Motor neuron (in vitro differentiated cells): ENCODE measurements at regions not wholly inside any gene's neighbourhood (a gene's known extent, or its start where the extent isn't known, plus 50 kb on each side); places are given as distances from the start of the nearest gene placed in this dataset.
A peak's percentile ranks its signal among the peaks of the same experiment; 100 is the strongest.

ENCODE experiments used
- ATAC-seq, 8 experiments: fragments of 200-7000 bp; cut with Tn5 transposase; replicated peaks in 6 of 8; 2 replicates each; pipeline ENCODE4 v1.8.0; 2021; ENCODE audit warnings: mild to moderate bottlenecking in 8 of 8, moderate library complexity in 8 of 8
- H3K27ac ChIP-seq, 2 donors: fragments of 250-450 bp; sonication (Bioruptor Pico); 2 replicates each; pipeline ENCODE4 v1.9.0; 2021; ENCODE audit warnings: antibody characterized with exemption in 2 of 2, mild to moderate bottlenecking in 2 of 2, moderate library complexity in 1 of 2
- H3K4me1 ChIP-seq, 2 donors: fragments of 250-450 bp; sonication (Bioruptor Pico); replicated peaks in 1 of 2; 2 replicates each; pipeline ENCODE4 v1.6.1; 2021; ENCODE audit warnings: antibody characterized with exemption in 2 of 2, mild to moderate bottlenecking in 2 of 2, moderate library complexity in 1 of 2
- H3K4me3 ChIP-seq, 5 donors: fragments of 250-450 bp; sonication (Bioruptor Pico); 2 replicates each; pipeline ENCODE4 v1.9.0; 2021; ENCODE audit warnings: antibody characterized with exemption in 5 of 5, mild to moderate bottlenecking in 5 of 5, moderate library complexity in 4 of 5
- WGBS, 10 experiments: fragments of 450-650 bp; shearing (Covaris generic); methylation state at CpG; one replicate each; pipeline ENCODE4 v1.0.0; 2022; 5-methylcytosine and 5-hydroxymethylcytosine counted together
- in situ Hi-C, 9 experiments: fragments of 400-800 bp; cut with MboI; loops; one replicate each; pipeline ENCODE4 v1.15.0; 2021; ENCODE audit warnings: low sequenced_read_pairs in 9 of 9, low pct_unique_long_range_greater_than_20kb in 2 of 9; ENCODE audit not compliant: unreplicated experiment in 9 of 9

- peaks cover 0 to 9% of the 10 kb centered on the region in 2 donors for H3K4me1 ChIP-seq
- 13 to 100% (median 89%) methylated on average over 2 to 10 of the region's 13 CpGs; no CpG with 5 or more reads in 1 of the 10 experiments for WGBS, 10 experiments
- H3K4me3 ChIP-seq = no peak overlapping the region
- H3K27ac ChIP-seq = no peak overlapping the region
- peak in 1 of 8 experiments; percentile 27 for ATAC-seq
- in situ Hi-C loops = no loop called here
These were observed 134.8 kb upstream of the NCK2 start for GRCh38 chr2:105609746-105610402.

- Histone ChIP-seq H3K27ac (no peak overlapping the region), H3K4me3 (no peak overlapping the region), H3K4me1 (peaks cover 0 to 9% of the 10 kb centered on the region in 2 donors)
- in situ Hi-C loops = no loop called here
- ATAC-seq = peak in 1 of 8 experiments; percentile 42
- 0 to 100% (median 80%) methylated on average over 1 to 4 of the region's 4 CpGs; no CpG with 5 or more reads in 3 of the 10 experiments for WGBS, 10 experiments
These were observed 136.7 kb upstream of the NCK2 start for GRCh38 chr2:105607920-105608504.

GRCh38 chr2:105606081-105606480 is 138.6 kb upstream of the NCK2 start:
- in situ Hi-C loops = no loop called here
- ATAC-seq = no peak
- 51 to 100% (median 80%) methylated on average over 1 to 3 of the region's 3 CpGs; no CpG with 5 or more reads in 4 of the 10 experiments for WGBS, 10 experiments
- Histone ChIP-seq H3K27ac (no peak overlapping the region), H3K4me3 (no peak overlapping the region), H3K4me1 (peaks cover 2 to 9% of the 10 kb centered on the region in 2 donors)

GRCh38 chr2:105604938-105605337 is 139.8 kb upstream of the NCK2 start:
- no peak overlapping the region for H3K4me3 ChIP-seq
- ATAC-seq = no peak
- H3K27ac ChIP-seq = no peak overlapping the region
- in situ Hi-C loops = no loop called here
- 0 to 94% (median 58%) methylated on average over 1 to 3 of the region's 3 CpGs; no CpG with 5 or more reads in 2 of the 10 experiments for WGBS, 10 experiments
- H3K4me1 ChIP-seq = peaks cover 5 to 9% of the 10 kb centered on the region in 2 donors

- peak in 4 of 8 experiments; percentile 19 to 64 (median 50) for ATAC-seq
- H3K4me3 ChIP-seq = no peak overlapping the region
- in situ Hi-C loops = no loop called here
- 45 to 100% (median 72%) methylated on average over 1 to 6 of the region's 8 CpGs; no CpG with 5 or more reads in 2 of the 10 experiments for WGBS, 10 experiments
- peak overlapping the region in 1 of 2 donors; percentile 3 for H3K27ac ChIP-seq
- peaks cover 5 to 9% of the 10 kb centered on the region in 2 donors for H3K4me1 ChIP-seq
These were observed 143.5 kb upstream of the NCK2 start for GRCh38 chr2:105600949-105601794.

- H3K4me1 ChIP-seq = peaks cover 5 to 9% of the 10 kb centered on the region in 2 donors
- no peak overlapping the region for H3K27ac ChIP-seq
- 33 to 80% (median 64%) methylated on average over 1 to 3 of the region's 6 CpGs; no CpG with 5 or more reads in 6 of the 10 experiments for WGBS, 10 experiments
- ATAC-seq = peak in 7 of 8 experiments; percentile 37 to 85 (median 58)
- no peak overlapping the region for H3K4me3 ChIP-seq
- in situ Hi-C loops = no loop called here
These were observed 144.1 kb upstream of the NCK2 start for GRCh38 chr2:105600602-105600948.

GRCh38 chr2:105600037-105600442 is 144.7 kb upstream of the NCK2 start:
- in situ Hi-C loops = no loop called here
- 73 to 100% (median 91%) methylated on average over 1 to 7 of the region's 9 CpGs; no CpG with 5 or more reads in 3 of the 10 experiments for WGBS, 10 experiments
- no peak for ATAC-seq
- H3K27ac ChIP-seq = no peak overlapping the region
- H3K4me1 ChIP-seq = peaks cover 5 to 9% of the 10 kb centered on the region in 2 donors
- H3K4me3 ChIP-seq = no peak overlapping the region

GRCh38 chr2:105598829-105599698 is 145.6 kb upstream of the NCK2 start:
- peaks cover 5 to 9% of the 10 kb centered on the region in 2 donors for H3K4me1 ChIP-seq
- WGBS, 10 experiments = 48 to 100% (median 88%) methylated on average over 1 to 6 of the region's 6 CpGs; no CpG with 5 or more reads in 1 of the 10 experiments
- H3K4me3 ChIP-seq = no peak overlapping the region
- H3K27ac ChIP-seq = no peak overlapping the region
- peak in 1 of 8 experiments; percentile 6 for ATAC-seq
- in situ Hi-C loops = loop anchor here in 2 of 9 experiments (25.0 kb wide), 1 partner anchor 488 kb away; no protein-coding TSS in a partner anchor

GRCh38 chr2:105597806-105598803 is 146.6 kb upstream of the NCK2 start:
- peaks cover 5 to 9% of the 10 kb centered on the region in 2 donors for H3K4me1 ChIP-seq
- no peak overlapping the region for H3K4me3 ChIP-seq
- ATAC-seq = peak in 4 of 8 experiments; percentile 35 to 79 (median 73)
- 35 to 100% (median 74%) methylated on average over 2 to 8 of the region's 10 CpGs for WGBS, 10 experiments
- H3K27ac ChIP-seq = no peak overlapping the region
- in situ Hi-C loops = loop anchor here in 2 of 9 experiments (25.0 kb wide), 1 partner anchor 489 kb away; no protein-coding TSS in a partner anchor

GRCh38 chr2:105597011-105597805 is 147.5 kb upstream of the NCK2 start:
- ATAC-seq = no peak
- H3K27ac ChIP-seq = no peak overlapping the region
- in situ Hi-C loops = loop anchor here in 2 of 9 experiments (25.0 kb wide), 1 partner anchor 490 kb away; no protein-coding TSS in a partner anchor

More at GRCh38 chr2:105597011-105597805, 147.5 kb upstream of the NCK2 start:
- no peak overlapping the region for H3K4me3 ChIP-seq
- peaks cover 5 to 9% of the 10 kb centered on the region in 2 donors for H3K4me1 ChIP-seq
- 65 to 96% (median 84%) methylated on average over 3 to 14 of the region's 15 CpGs; no CpG with 5 or more reads in 1 of the 10 experiments for WGBS, 10 experiments
